HFF-Myc (cell line): ENCODE measurements at regions not wholly inside any gene's neighbourhood (a gene's known extent, or its start where the extent isn't known, plus 50 kb on each side); places are given as distances from the start of the nearest gene placed in this dataset.

ENCODE experiments used
- DNase-seq: peaks from one replicate; pipeline ENCODE4 v3.0.0-alpha.2; 2011; ENCODE audit warnings: low read depth; ENCODE audit errors: extremely low read depth
- H3K4me3 ChIP-seq: replicated peaks from 2 replicates; pipeline ENCODE4 v1.5.1; 2011; ENCODE audit warnings: low read depth, mild to moderate bottlenecking, control low read depth, low read length
- TF ChIP-seq, protein P1 (sequence below): IDR thresholded peaks from 2 replicates; pipeline ENCODE4 v1.5.1; 2012; ENCODE audit warnings: mild to moderate bottlenecking, low read depth, low read length, control low read depth; ENCODE audit errors: missing control alignments

DNA sequence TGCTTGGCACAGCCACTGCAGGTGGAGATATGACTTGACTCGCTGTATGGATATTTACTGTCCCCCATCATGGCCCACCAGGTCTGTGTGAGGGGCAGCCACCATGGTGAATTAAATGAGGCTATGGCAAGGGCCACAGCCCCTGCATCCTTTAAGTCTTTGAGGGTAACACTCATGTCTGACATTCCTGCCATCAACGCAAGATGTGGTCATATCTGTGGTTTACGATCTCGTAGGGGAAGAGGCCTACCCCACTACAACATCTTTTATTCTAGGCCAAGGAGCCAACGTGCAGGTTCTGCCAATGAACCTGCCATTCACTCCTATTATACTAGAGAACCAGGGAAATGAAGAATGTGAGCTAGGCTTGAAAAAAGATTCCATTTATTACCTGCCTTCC, 381.6 kb upstream of the ID2 start:
- TF ChIP-seq, protein P1, sequence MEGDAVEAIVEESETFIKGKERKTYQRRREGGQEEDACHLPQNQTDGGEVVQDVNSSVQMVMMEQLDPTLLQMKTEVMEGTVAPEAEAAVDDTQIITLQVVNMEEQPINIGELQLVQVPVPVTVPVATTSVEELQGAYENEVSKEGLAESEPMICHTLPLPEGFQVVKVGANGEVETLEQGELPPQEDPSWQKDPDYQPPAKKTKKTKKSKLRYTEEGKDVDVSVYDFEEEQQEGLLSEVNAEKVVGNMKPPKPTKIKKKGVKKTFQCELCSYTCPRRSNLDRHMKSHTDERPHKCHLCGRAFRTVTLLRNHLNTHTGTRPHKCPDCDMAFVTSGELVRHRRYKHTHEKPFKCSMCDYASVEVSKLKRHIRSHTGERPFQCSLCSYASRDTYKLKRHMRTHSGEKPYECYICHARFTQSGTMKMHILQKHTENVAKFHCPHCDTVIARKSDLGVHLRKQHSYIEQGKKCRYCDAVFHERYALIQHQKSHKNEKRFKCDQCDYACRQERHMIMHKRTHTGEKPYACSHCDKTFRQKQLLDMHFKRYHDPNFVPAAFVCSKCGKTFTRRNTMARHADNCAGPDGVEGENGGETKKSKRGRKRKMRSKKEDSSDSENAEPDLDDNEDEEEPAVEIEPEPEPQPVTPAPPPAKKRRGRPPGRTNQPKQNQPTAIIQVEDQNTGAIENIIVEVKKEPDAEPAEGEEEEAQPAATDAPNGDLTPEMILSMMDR, result no peak
- DNase-seq, result no peak
- no peak overlapping the region for H3K4me3 ChIP-seq

DNA sequence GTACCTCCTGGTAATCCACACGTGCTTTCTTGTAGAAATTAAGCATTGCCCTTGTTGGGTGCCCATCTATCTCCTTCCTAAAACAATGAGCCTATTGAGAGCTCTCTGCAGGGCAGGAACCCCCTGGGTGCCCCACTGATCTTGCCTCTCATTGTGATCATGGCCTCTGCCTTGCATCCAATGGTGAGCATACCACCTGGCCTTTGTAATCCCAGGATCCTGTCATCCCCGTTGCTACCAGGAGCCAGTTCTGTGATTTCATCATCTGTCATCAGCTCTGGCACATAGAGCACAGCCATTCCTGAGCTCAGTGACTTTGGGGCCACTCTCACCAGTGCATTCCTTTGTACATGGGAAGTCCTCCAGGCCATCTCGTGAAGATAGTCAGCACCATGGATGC, 381.0 kb upstream of the ID2 start:
- TF ChIP-seq, protein P1, result no peak
- no peak for DNase-seq
- H3K4me3 ChIP-seq, result no peak overlapping the region

DNA sequence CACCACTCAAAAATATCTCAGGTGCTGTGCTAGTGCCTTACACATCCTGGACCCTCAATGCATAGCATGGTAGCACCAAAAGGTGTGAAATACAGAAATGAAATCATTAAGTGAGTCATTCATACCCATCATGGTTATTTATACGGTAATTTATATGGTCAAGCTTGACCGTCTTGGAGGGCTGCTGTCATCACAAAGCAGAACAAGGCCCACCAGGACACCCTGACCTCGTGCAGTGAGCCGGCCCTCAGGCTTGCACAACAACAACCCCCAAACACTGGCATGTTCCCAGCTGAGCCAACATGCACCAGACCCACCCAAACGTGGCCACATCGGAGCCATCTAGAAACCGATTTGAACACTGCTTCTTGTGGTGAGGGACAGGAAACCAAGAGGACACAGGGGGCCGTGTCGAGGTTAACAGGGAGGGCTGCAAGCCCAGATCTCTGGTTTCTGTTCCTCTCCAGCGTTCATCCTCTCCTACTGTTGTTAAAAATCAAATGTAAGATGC, 378.5 kb upstream of the ID2 start:
- no peak for DNase-seq
- TF ChIP-seq, protein P1, result no peak
- H3K4me3 ChIP-seq, result no peak overlapping the region

DNA sequence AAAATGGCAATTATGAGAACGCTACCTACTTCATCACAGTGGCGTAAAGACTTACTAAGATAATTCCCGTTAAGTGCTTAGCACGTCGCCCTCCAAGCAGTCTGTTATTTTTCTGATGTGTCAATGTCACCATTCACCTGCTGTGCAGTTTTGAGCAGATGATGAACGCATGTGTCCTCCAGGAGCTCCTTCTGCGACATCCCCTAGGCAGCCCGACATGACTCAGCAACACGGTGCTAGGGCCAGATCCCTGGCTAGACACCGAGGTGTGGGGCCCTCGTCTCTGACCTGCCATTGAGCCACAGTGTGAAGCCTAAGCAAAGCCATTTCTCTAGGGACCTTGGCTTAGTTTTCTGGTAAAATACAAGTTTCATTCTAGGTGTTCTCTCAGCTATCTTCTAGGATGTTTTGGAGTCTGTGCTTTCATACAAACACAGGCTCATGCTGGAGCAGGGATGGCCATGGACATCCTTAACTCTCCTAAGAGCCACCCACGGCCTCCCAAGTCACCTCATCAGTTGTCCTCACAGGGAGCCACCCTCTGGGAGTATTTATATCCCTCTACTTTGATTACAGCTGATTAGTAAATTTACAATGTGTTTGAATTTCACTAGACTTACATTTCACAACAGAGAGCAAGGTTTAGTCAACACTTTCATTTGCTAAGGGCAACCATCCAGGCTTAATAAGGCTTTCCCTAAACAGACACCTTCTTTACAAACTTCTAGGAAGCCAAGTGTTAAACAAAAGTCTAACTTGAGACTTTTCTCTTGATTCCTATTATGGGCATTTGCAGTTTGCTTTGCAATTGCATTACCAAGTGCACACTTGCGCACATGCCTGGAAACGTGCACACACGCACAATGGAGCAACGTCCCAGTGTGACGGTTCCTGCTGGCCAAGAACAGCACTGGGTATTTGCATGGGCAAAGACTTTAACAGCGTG, 376.8 kb upstream of the ID2 start:
- TF ChIP-seq, protein P1, result no peak
- H3K4me3 ChIP-seq, result no peak overlapping the region
- no peak for DNase-seq

DNA sequence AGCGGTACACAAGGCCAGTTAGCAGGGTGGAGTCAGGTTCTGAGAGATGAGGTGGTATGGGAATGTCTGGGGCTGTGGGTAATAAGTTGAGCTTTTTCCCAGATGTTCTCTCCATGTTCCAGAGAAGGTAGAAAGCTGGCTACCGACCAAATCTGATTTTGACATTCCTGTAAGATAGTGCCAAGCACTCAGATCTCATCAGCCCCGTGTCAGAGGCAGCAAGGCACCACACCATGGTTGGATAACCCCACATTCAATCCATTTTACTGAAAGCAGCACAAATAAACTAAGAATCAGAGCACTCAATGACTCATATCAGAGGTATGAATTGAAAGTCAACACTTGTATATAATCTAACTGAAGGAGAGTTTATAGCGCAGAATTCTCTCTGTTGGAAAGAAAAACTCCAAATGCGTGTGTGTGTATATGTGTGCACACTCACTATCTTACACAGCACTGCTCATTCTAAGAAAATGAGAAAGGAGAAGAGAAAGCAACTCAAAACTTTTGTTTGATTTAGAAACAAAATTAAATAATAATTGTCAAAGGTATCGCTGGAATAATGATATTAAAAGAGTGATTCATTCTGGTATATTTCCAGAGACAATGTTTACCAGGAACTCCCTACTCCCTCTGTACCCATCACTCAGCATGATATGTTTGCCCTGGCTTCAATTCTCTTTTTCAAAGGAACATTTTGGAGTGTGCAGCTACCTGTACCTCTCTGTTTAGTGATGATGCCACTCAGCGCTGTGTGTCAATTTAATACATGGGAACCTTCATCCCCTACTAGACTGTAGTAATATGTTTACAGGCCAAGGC, 375.1 kb upstream of the ID2 start:
- no peak overlapping the region for H3K4me3 ChIP-seq
- DNase-seq, result no peak
- TF ChIP-seq, protein P1, result no peak

DNA sequence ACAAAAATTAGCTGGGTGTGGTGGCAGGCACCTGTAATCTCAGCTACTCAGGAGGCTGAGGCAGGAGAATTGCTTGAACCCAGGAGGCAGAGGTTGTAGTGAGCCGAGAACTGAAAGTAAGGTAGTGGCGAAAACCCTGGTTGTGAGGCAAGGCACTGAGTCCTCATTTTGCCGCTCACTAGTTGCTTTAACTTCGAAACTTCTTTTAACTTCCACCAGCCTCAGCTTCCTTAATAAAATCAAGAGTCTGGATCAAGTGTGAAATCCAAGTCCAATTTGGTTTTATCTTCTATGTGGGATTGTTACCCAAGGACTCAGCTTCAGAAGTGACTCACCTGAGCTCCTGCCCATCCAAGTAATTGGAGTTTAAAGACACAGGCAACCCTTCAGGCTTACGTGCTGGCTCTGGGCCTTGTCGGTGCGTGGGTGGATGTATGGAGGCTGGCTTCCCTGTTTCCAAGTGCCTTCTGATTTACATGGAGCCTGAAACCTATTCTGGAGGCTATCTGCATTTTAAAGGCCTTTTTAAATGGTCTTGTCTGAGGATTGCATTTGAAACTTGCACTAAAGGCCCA, 374.2 kb upstream of the ID2 start:
- TF ChIP-seq, protein P1, result no peak
- DNase-seq, result no peak
- no peak overlapping the region for H3K4me3 ChIP-seq
